ENCODE measurements at regions not wholly inside any gene's neighbourhood (a gene's known extent, or its start where the extent isn't known, plus 50 kb on each side); places are given as distances from the start of the nearest gene placed in this dataset.
"Not testable (repeated sequence)": the region's sequence is repeated elsewhere in the genome, so short reads cannot be mapped to it uniquely, and the experiment has no call there.

DNA sequence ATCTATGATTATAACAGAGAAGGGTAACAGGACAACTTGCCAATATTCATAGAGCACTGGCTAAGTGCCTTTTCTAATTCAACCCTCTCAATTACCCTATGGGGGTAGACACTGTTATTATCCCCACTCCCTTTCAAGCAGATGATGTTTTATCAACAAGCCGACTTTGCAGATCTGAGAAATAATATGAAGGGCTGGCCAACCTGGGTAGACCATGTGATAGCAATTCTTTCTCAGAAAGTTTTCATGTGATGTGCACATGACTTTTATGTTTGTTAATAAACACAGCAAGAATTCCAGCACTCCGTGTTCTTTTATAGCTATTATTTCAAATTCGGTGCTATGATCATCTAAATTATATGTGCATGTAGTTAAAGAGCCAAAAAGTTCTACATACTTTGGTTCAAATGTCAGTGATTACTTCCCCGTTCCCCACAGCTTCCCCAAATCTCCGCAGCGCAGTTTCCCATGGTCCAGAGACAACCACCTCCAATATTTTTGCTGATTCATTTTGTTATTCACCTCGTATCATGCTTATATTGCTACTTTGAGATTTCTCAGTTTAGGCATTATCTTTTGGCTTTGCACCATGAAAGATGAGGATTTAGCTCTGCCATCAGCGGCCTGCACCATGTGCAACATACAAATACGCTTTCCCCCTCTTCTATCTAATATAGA lies 96.7 kb upstream of the GADD45A start:
- DNase-seq = no peak

DNA sequence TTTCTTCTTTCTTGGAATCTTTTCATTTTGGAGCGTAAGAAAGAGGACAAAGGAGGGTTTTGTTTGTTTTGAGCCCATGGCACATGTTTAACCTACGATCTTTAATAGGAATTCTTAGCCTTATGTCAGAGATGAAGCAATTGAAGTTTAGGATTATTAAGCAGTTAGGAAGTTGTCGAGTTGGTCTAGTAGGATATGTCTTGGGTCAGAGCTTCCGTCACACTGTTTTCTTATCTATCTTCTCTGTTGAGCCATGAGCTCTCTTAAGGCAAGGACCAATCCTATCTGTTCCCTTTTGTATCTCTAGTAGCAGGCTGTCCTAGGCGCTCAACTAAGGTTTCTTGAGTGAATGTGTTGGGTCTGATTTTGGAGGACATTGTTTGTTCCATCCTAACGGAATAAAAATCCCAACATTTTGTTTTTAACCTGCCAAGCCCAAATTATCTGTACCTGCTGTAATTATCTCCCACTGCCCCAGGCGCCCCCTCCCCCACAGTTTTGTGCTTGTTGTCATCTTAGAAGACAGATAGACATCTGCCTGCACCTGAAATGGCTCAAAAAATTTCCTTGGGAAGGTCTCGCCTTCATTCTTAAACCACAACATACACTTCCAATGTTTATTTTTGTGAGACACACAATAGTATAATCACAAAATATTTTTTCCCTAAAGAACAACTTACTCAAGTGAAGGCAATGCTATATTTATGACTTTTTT lies 95.3 kb upstream of the GADD45A start:
- DNase-seq = no peak

DNA sequence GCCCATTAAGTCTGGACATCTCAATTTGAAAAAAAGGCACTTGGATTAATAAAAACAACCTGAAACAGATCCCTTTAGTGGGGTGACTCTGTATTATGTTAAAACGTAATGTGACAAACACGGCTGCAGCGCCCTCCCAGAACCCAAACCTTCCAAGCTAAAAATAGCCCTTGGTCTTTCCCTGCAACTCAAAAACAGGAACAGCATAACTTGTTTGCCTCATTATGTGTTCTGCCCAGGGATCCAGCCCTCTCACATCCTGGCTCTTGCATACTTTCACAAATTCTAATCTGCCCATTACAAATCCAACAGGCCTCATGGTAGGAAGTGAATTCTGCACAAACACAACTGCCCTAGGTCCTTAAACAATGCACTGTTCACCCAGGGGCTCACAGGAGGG lies 94.7 kb upstream of the GADD45A start:
- DNase-seq = no peak

- DNase-seq = no peak
These were observed 90.2 kb upstream of the GADD45A start for GRCh38 chr1:67594764-67595163.

- no peak for DNase-seq
These were observed 88.3 kb upstream of the GADD45A start for GRCh38 chr1:67596674-67597073.

DNA sequence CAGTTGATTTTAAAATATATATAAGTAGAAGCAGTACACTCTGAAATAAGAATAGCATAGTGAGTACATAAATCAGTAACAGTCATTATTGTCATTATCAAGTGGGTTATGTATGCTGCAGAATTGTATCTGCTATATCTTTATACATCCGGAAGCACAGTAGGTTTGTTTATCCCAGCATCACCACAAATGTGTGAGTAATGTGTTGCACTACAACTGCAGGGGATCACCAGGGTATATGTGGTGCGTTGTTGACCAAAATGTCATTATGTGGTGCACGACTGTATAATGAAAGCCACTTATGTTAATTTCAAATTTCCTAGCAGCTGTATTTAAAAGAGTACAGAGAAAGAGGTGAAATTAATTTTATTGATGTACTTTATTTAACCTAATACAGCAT lies 87.7 kb upstream of the GADD45A start:
- no peak for DNase-seq

GRCh38 chr1:67599085-67599484 lies 85.9 kb upstream of the GADD45A start:
- DNase-seq = no peak

- DNase-seq = no peak
These were observed 83.5 kb upstream of the GADD45A start for GRCh38 chr1:67601539-67601938.

DNA sequence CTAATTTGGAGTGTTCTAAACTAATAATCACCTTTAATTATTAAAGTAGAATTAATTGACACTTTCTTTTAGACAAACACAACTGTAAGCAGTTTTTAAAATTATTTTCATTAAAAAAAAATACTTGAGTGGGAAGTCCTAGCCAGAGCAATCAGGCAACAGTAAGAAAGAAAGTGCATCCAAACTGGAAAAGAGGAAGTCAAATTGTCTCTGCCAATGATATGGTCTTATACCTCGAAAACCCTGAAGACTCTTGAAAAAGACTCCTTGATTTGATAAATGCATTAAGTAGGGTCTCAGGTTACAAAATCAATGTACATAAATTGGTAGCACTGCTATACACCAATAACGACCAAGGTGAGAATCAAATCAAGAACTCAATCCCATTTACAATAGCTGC lies 83.0 kb upstream of the GADD45A start:
- DNase-seq = no peak

DNA sequence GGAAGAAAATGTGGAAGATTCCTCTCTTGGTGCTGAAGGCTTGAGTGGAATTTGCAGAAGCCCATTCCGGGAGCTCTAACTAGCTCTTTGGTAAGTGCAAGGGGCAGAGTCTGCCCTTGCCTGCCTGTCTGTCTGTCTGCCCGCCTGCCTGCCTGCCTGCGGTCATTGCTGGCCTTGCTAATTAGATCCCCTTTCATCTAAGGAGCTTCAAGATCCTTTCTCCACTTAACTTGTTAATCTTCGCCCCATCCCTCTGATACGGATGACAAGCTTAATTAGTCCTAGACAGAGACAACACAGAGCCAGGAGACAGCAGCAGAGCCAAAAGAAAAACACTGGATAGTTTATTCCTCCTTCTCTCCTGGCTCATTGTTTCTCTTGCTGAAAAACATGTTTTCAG lies 80.2 kb upstream of the GADD45A start:
- no peak for DNase-seq

GRCh38 chr1:67605209-67605780 lies 79.7 kb upstream of the GADD45A start:
- DNase-seq = no peak

DNA sequence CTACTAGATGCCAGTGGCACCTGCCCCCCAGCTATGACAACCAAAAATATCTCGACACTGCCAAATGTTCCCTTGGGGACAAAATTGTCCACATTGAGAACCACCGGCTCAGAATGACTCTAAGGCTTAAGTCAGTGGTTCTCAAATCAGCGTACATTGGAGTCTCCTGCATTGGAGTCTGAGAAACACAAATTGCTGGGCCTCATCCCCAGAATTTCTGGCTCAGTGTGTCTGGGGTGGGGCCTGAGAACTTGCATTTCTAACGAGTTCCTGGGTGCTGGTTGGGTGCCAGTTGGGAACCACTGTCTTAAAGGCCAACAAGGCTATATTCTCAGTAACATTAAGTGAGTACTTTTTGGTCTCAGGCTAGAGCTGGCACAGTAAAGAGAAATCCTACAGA lies 77.7 kb upstream of the GADD45A start:
- no peak for DNase-seq

- DNase-seq = no peak
These were observed 77.3 kb upstream of the GADD45A start for GRCh38 chr1:67607699-67608098.

- no peak for DNase-seq
These were observed 76.1 kb upstream of the GADD45A start for GRCh38 chr1:67608661-67609576.

- DNase-seq = no peak
These were observed 75.2 kb upstream of the GADD45A start for GRCh38 chr1:67609577-67610341.

- no peak for DNase-seq
These were observed 74.6 kb upstream of the GADD45A start for GRCh38 chr1:67610450-67610849.

DNA sequence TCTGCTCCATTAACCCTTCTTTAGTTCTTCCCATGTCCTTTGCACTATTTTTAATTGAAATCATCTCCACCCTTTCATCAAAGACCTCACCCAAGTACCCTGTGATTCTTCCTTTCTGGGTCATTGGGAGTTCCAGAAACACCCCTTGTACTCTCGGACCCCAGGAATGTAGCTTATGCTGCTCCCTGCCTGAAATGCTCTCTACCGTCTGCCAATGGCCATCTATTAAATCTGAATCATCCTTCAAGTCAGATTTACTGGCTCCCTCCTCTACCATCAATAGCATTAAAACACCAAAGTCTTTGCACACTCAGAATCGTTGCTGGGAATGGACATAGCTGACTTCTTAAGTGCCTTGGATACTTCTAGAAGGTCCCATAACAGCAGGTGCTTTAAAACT lies 73.2 kb upstream of the GADD45A start:
- DNase-seq = no peak

- DNase-seq = no peak
These were observed 72.2 kb upstream of the GADD45A start for GRCh38 chr1:67612788-67613241.

GRCh38 chr1:67613479-67613878 lies 71.5 kb upstream of the GADD45A start:
- DNase-seq = not testable (repeated sequence)

DNA sequence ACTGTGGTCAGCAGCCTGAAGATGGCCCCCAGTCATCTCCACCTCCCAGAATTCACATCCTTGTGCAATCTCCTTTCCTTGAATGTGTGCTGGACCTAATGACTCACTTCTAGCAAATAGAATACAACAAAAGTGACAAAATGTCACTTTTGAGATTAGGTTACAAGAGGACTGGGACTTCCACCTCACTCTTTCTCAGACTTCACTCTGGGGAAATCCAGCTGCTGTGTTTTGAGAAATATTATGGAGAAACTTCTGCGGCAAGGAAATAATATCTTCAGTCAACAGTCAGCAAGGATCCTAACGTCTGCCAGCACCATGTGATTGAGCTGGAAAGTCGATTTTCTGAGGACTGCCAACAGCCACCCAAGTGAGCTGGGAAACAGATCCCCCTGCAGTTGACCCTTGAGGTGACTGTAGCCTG lies 70.5 kb upstream of the GADD45A start:
- DNase-seq = no peak

DNA sequence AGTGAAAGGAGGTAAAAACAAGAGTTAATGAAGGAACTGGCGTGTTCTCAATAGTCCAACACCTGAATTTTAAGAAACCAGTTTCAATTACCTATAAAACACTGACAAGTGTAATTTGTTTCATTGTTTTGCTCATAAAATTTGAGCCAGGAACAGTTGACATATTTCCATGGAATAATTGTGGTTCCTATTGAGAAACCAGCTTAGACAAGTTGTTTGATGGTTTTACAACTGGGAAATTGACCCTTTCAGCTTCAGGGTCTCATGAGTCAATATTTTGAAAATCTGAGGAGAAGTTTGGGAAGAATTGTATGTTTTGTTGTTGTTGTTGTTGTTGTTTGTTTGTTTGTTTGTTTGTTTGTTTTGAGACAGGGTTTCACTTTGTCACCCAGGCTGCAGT lies 69.1 kb upstream of the GADD45A start:
- DNase-seq = no peak

- DNase-seq = no peak
These were observed 68.5 kb upstream of the GADD45A start for GRCh38 chr1:67616394-67616985.

Measured in NCI-H2029 (cell line).